HCT116 (cell line): ENCODE measurements at regions not wholly inside any gene's neighbourhood (a gene's known extent, or its start where the extent isn't known, plus 50 kb on each side); places are given as distances from the start of the nearest gene placed in this dataset.

Experiments used
- CTCF ChIP-seq, 3 experiments: fragments of 200-600 bp in 1 of 3; sonication (generic) in 1 of 3; IDR thresholded peaks in 2 of 3; conservative IDR thresholded peaks in 1 of 3; 2 replicates each; pipeline ENCODE4 v1.5.1; 2012 to 2017; ENCODE audit warnings: low read depth in 2 of 3, low read length in 2 of 3, antibody characterized with exemption in 1 of 3, borderline replicate concordance in 1 of 3, control low read depth in 1 of 3, mild to moderate bottlenecking in 1 of 3, mixed read lengths in 1 of 3, mixed run types in 1 of 3, moderate library complexity in 1 of 3; ENCODE audit not compliant: insufficient read depth in 1 of 3
- EZH2 ChIP-seq: fragments of 200-600 bp; sonication (generic); IDR thresholded peaks from 2 replicates; pipeline ENCODE4 v1.6.1; 2017; ENCODE audit warnings: antibody characterized with exemption, mixed run types
- EZH2phosphoT487 ChIP-seq: fragments of 200-600 bp; IDR thresholded peaks from 2 replicates; pipeline ENCODE4 v1.6.1; 2018; ENCODE audit warnings: antibody characterized with exemption, borderline replicate concordance
- POLR2AphosphoS5 ChIP-seq: IDR thresholded peaks from 2 replicates; pipeline ENCODE4 v1.6.1; 2011; ENCODE audit warnings: mild to moderate bottlenecking, low read depth, low read length, moderate library complexity
- RAD21 ChIP-seq: IDR thresholded peaks from 2 replicates; pipeline ENCODE4 v1.6.1; 2012; ENCODE audit warnings: low read depth, mild to moderate bottlenecking
- YY1 ChIP-seq: IDR thresholded peaks from 2 replicates; pipeline ENCODE4 v1.6.1; 2011; ENCODE audit warnings: low read length, low read depth, moderate library complexity, mild to moderate bottlenecking; ENCODE audit not compliant: insufficient replicate concordance; ENCODE audit errors: extremely low read depth

GRCh38 chr9:100856238-100856637, 172.3 kb upstream of the PLPPR1 start:
- TF ChIP-seq POLR2AphosphoS5 (no peak), CTCF (IDR thresholded peaks at IDR 0.05 in 2 of 3, conservative IDR thresholded peaks at IDR 0.05 in 1 of 3; ENCODE audit: borderline replicate concordance in 1 of 3, insufficient read depth in 1 of 3, low read depth in 2 of 3, low read length in 2 of 3) (no peak), YY1 (no peak), EZH2 (no peak), EZH2phosphoT487 (no peak), RAD21 (no peak)
